Endothelial cell of umbilical vein (primary cell): ENCODE measurements at regions not wholly inside any gene's neighbourhood (a gene's known extent, or its start where the extent isn't known, plus 50 kb on each side); places are given as distances from the start of the nearest gene placed in this dataset.

Experiments used
- BruUV-seq: library from RNA; stranded (reverse); fragments of 400-500 nt; replicated peaks from 2 replicates; lab custom pipeline; 2021; lab: Mats Ljungman, UMichigan
- CTCF ChIA-PET: fragments of 300-600, 350-600 bp; sonication (Branson Sonifier 250); formaldehyde crosslinking; loops from one replicate; lab custom pipeline; 2021; ENCODE audit warnings: antibody characterized with exemption, inconsistent platforms; lab: Charles Lee
- POLR2A ChIA-PET: fragments of 300-600, 350-600 bp; sonication (Branson Sonifier 250); formaldehyde crosslinking; loops from one replicate; lab custom pipeline; 2021; ENCODE audit warnings: antibody characterized with exemption, inconsistent platforms; lab: Charles Lee
- DNase-seq: peaks from one replicate; pipeline ENCODE4 v3.0.0-alpha.2; 2011; ENCODE audit warnings: low read depth, low spot score
- FAIRE-seq: peaks from 2 replicates; lab custom pipeline; 2011; peaks lifted over from hg19 to GRCh38; lab: Jason Lieb, UNC
- H2AFZ ChIP-seq: 2 replicates; pipeline ENCODE4 v1.6.0; 2012; ENCODE audit warnings: low read depth, low read length, control low read depth, inconsistent platforms
- H3K27ac ChIP-seq: 2 replicates; pipeline ENCODE4 v1.5.1; 2011; ENCODE audit warnings: low read depth, mild to moderate bottlenecking, control low read depth, low read length, moderate library complexity; ENCODE audit not compliant: insufficient read depth
- H3K27me3 ChIP-seq, 2 experiments: 2 replicates each; pipeline versions ENCODE4 v1.6.0 to v1.6.1; 2011; ENCODE audit warnings: low read length in 2 of 2, mixed read lengths in 1 of 2; ENCODE audit not compliant: control insufficient read depth in 2 of 2, insufficient read depth in 2 of 2
- H3K36me3 ChIP-seq, 2 experiments: 2 replicates in 1 of 2; 3 replicates in 1 of 2; pipeline ENCODE4 v1.5.1; 2011; ENCODE audit warnings: low read length in 2 of 2, mild to moderate bottlenecking in 1 of 2, moderate library complexity in 1 of 2; ENCODE audit not compliant: control insufficient read depth in 2 of 2, insufficient read depth in 2 of 2; ENCODE audit errors: extremely low read depth in 1 of 2
- H3K4me1 ChIP-seq: 3 replicates; pipeline ENCODE4 v1.5.1; 2011; ENCODE audit warnings: mild to moderate bottlenecking, low read length; ENCODE audit not compliant: control insufficient read depth, insufficient read depth; ENCODE audit errors: extremely low read depth
- H3K4me2 ChIP-seq: 2 replicates; pipeline ENCODE4 v1.6.1; 2011; ENCODE audit warnings: low read length, control low read depth, mixed read lengths; ENCODE audit not compliant: insufficient read depth
- H3K4me3 ChIP-seq, 3 experiments: fragments of 200-600 bp in 1 of 3; sonication (generic), shearing (Covaris generic) in 1 of 3; replicated peaks in 1 of 3; 2 replicates each; pipeline ENCODE4 v1.5.1; 2011 to 2016; ENCODE audit warnings: control low read depth in 3 of 3, low read length in 3 of 3, mild to moderate bottlenecking in 2 of 3, inconsistent platforms in 1 of 3, low read depth in 1 of 3, moderate library complexity in 1 of 3; ENCODE audit not compliant: insufficient read depth in 1 of 3
- H3K79me2 ChIP-seq: 2 replicates; pipeline ENCODE4 v1.6.0; 2012; ENCODE audit warnings: low read length, inconsistent platforms; ENCODE audit not compliant: control insufficient read depth, insufficient read depth
- H3K9ac ChIP-seq: replicated peaks from 2 replicates; pipeline ENCODE3; 2011; ENCODE audit warnings: low read length, control low read depth; ENCODE audit not compliant: insufficient read depth; ENCODE audit errors: extremely low read depth
- H3K9me1 ChIP-seq: replicated peaks from 3 replicates; pipeline ENCODE4 v1.6.0; 2011; ENCODE audit warnings: mild to moderate bottlenecking, low read length; ENCODE audit not compliant: control insufficient read depth, insufficient read depth; ENCODE audit errors: extremely low read depth
- H3K9me3 ChIP-seq: replicated peaks from 2 replicates; pipeline ENCODE4 v1.5.1; 2012; ENCODE audit warnings: low read length, inconsistent platforms; ENCODE audit not compliant: control insufficient read depth, insufficient read depth
- H4K20me1 ChIP-seq: replicated peaks from 2 replicates; pipeline ENCODE3; 2011; ENCODE audit warnings: mild to moderate bottlenecking, low read length; ENCODE audit not compliant: control insufficient read depth, insufficient read depth; ENCODE audit errors: extremely low read depth
- EZH2 ChIP-seq: IDR thresholded peaks from 2 replicates; pipeline ENCODE4 v1.6.1; 2012; ENCODE audit warnings: borderline replicate concordance, low read depth, mild to moderate bottlenecking, moderate library complexity, low read length, inconsistent platforms; ENCODE audit not compliant: severe bottlenecking
- FOS ChIP-seq: IDR thresholded peaks from 2 replicates; pipeline ENCODE4 v1.6.1; 2011; ENCODE audit warnings: mild to moderate bottlenecking, low read length, moderate library complexity, borderline replicate concordance; ENCODE audit not compliant: insufficient read depth
- GATA2 ChIP-seq: IDR thresholded peaks from 2 replicates; pipeline ENCODE4 v1.7.0; 2011; ENCODE audit warnings: low read depth, mild to moderate bottlenecking, moderate library complexity, mixed read lengths, low read length; ENCODE audit not compliant: insufficient read length, insufficient read depth
- JUN ChIP-seq: IDR thresholded peaks from 2 replicates; pipeline ENCODE4 v1.6.1; 2011; ENCODE audit warnings: borderline replicate concordance, low read depth; ENCODE audit not compliant: insufficient read length, insufficient read depth
- MYC ChIP-seq: IDR thresholded peaks from one replicate; pipeline ENCODE4 v1.6.1; 2011; ENCODE audit warnings: mild to moderate bottlenecking, low read depth, low read length
- POLR2A ChIP-seq: IDR thresholded peaks from 2 replicates; pipeline ENCODE4 v1.6.1; 2012; ENCODE audit warnings: low read depth, mild to moderate bottlenecking, control low read depth, low read length
- POLR2AphosphoS5 ChIP-seq: IDR thresholded peaks from 2 replicates; pipeline ENCODE4 v1.6.1; 2012; ENCODE audit warnings: low read depth, mild to moderate bottlenecking, control low read depth, low read length, moderate library complexity; ENCODE audit not compliant: insufficient read depth
- dilution Hi-C: fragments of 300-500 bp; cut with MboI; formaldehyde crosslinking; loops from one replicate; pipeline ENCODE4 v1.15.0; 2019; ENCODE audit warnings: low sequenced_read_pairs; ENCODE audit not compliant: extremely low pct_ligation_motif_present
- intact Hi-C: fragments of 100-400 bp; cut with micrococcal nuclease; formaldehyde crosslinking; loops from one replicate; pipeline ENCODE4 v1.10.0; 2022
- TF ChIP-seq, protein P1 (sequence below): IDR thresholded peaks from 2 replicates; pipeline ENCODE4 v1.6.1; 2011; ENCODE audit not compliant: insufficient read depth, insufficient read length
- TF ChIP-seq, protein P2 (sequence below), 2 donors: IDR thresholded peaks; 1 replicate in 1 of 2; 2 replicates in 1 of 2; pipeline ENCODE4 v1.5.1; 2011; ENCODE audit warnings: low read length in 2 of 2, mild to moderate bottlenecking in 2 of 2, moderate library complexity in 2 of 2, control low read depth in 1 of 2, inconsistent platforms in 1 of 2, low read depth in 1 of 2; ENCODE audit not compliant: insufficient read depth in 1 of 2; ENCODE audit errors: extremely low read depth in 1 of 2

DNA sequence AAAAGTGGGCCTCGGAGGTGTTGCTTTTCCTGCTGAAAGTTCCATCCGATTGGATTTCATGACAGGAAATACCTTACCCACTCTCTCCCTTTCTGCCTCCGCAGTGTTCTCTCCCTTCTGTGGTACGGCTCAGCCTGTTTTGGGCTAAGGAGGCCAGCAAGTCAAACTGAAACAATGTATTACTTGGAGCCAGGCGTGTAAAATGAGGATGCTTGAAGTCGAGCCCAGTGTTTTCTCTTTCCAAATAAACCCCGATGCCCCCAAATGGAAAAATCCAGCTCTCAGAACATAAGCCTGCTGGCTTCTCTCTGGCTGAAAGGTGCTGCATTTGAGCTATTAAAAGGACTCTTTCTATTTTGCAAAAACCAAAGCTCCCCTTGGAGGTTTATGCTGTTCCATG is 124.7 kb downstream of the ZNF664 start:
- dilution Hi-C loops (no loop called here), intact Hi-C loops (no loop called here)
- Histone ChIP-seq H3K4me1 (no peaks in the 10 kb centered on the region), H4K20me1 (no peaks in the 10 kb centered on the region), H2AFZ (no peak overlapping the region), H3K27ac (no peak overlapping the region), H3K9me3 (no peaks in the 10 kb centered on the region), H3K9ac (no peak overlapping the region), H3K4me3 (no peak overlapping the region), H3K4me2 (no peak overlapping the region), H3K27me3 (peaks cover 0 to 11% of the 10 kb centered on the region in 2 experiments), H3K36me3 (no peaks in the 10 kb centered on the region), H3K79me2 (no peaks in the 10 kb centered on the region), H3K9me1 (no peaks in the 10 kb centered on the region)
- peak; percentile 4 for FAIRE-seq
- CTCF ChIA-PET: interaction anchor here (0.7 kb wide), 1 partner anchor 11 kb away, joined by 3 read pairs; no protein-coding TSS in a partner anchor
- no peak for DNase-seq
- no TSS peak for BruUV-seq
- POLR2A ChIA-PET: no interaction called here
- TF ChIP-seq POLR2AphosphoS5 (no peak), JUN (no peak), EZH2 (no peak), MYC (no peak), POLR2A (no peak), GATA2 (no peak), FOS (no peak)
- TF ChIP-seq, protein P1, sequence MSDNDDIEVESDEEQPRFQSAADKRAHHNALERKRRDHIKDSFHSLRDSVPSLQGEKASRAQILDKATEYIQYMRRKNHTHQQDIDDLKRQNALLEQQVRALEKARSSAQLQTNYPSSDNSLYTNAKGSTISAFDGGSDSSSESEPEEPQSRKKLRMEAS: no peak
- TF ChIP-seq, protein P2, sequence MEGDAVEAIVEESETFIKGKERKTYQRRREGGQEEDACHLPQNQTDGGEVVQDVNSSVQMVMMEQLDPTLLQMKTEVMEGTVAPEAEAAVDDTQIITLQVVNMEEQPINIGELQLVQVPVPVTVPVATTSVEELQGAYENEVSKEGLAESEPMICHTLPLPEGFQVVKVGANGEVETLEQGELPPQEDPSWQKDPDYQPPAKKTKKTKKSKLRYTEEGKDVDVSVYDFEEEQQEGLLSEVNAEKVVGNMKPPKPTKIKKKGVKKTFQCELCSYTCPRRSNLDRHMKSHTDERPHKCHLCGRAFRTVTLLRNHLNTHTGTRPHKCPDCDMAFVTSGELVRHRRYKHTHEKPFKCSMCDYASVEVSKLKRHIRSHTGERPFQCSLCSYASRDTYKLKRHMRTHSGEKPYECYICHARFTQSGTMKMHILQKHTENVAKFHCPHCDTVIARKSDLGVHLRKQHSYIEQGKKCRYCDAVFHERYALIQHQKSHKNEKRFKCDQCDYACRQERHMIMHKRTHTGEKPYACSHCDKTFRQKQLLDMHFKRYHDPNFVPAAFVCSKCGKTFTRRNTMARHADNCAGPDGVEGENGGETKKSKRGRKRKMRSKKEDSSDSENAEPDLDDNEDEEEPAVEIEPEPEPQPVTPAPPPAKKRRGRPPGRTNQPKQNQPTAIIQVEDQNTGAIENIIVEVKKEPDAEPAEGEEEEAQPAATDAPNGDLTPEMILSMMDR (IDR thresholded peaks at IDR 0.05; ENCODE audit: extremely low read depth in 1 of 2, insufficient read depth in 1 of 2, low read depth in 1 of 2, low read length in 2 of 2): no peak
